NT2/D1 (cell line): ENCODE measurements at regions not wholly inside any gene's neighbourhood (a gene's known extent, or its start where the extent isn't known, plus 50 kb on each side); places are given as distances from the start of the nearest gene placed in this dataset.

Experiments used
- SUZ12 ChIP-seq: IDR thresholded peaks from 2 replicates; pipeline ENCODE4 v1.6.1; 2011; ENCODE audit not compliant: insufficient read length, insufficient read depth; ENCODE audit errors: extremely low read depth
- ZNF274 ChIP-seq: IDR thresholded peaks from 2 replicates; pipeline ENCODE4 v1.6.1; 2011; ENCODE audit warnings: mild to moderate bottlenecking, low read depth, low read length

DNA sequence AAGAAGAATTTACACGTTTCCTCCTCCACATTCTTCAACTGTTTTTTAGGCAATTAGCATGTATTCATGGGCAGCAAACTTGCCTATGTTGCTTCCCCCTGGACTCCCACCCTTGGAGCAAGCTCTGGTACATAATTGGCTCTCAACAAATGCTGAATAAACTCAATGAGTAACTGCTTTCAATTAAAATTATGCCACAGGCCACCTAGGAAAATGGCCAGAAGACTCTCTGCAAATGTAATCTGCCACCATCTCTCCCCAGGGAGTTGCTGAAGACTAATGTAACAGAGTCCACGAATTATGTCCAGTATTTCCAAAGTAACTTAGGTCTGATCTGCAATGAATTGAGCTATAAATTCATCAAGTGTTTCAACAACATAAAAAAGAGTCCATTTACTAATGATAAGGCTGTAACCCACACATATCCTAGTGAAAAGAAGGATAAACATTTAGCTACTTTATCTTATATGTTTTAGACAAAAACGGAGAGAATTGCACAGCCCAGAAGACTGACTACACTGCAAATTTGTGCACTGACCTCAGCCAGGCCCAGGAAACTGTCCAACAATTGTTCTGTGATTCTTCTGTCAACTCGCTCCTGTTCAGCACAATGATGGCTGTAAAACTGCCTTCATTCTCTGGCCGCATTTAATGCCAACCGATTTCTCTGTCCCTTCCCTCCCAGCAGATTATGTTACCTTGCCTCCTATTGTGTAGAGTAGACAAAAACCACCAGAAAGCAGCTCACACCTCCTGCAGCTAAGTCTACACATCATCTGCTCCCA lies 808.6 kb upstream of the ARGLU1 start:
- no peak for TF ChIP-seq ZNF274
- TF ChIP-seq SUZ12, result no peak
